ENCODE measurements at regions not wholly inside any gene's neighbourhood (a gene's known extent, or its start where the extent isn't known, plus 50 kb on each side); places are given as distances from the start of the nearest gene placed in this dataset.

DNA sequence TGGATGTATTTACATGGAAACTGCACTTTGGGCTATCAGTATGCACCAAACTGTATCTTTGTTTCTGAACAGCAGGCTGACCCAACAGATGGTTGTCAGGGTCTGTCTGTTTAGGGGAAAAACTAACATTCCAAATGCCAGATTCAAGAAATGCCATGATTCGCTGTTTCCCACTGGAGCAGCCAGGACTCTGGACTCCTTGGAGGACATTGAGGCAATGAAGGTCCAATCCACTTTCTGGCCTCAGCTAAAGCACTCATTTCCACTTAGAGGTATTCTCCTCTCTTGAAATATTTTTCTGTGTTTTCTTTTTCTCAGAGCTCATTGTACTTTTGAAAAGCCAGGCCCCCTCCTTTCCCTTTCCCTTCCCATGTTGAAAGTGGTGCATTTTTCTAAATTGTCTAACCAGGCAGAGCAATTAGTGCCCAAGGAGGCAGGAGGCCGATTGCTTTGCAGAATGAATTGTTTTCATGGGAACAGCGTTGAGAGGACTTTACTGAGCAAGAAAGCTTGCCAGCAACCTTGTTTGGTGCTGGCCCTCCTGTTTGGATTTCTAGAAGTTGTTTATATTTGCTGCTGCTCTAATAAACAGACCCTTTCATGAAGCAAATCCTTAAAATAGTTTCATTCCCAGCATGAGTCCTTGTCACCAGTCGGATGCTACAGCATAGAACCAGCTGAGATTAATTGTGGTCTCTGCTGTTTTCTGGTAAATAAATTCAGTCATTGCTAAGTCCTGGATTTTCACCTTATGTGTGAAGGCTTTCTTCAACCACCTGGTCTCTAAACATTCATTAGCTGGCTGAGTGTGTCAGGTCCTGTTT is 132.8 kb upstream of the TAF11L2 start:
- TF ChIP-seq, protein P1, sequence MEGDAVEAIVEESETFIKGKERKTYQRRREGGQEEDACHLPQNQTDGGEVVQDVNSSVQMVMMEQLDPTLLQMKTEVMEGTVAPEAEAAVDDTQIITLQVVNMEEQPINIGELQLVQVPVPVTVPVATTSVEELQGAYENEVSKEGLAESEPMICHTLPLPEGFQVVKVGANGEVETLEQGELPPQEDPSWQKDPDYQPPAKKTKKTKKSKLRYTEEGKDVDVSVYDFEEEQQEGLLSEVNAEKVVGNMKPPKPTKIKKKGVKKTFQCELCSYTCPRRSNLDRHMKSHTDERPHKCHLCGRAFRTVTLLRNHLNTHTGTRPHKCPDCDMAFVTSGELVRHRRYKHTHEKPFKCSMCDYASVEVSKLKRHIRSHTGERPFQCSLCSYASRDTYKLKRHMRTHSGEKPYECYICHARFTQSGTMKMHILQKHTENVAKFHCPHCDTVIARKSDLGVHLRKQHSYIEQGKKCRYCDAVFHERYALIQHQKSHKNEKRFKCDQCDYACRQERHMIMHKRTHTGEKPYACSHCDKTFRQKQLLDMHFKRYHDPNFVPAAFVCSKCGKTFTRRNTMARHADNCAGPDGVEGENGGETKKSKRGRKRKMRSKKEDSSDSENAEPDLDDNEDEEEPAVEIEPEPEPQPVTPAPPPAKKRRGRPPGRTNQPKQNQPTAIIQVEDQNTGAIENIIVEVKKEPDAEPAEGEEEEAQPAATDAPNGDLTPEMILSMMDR (conservative IDR thresholded peaks at IDR 0.05; ENCODE audit: low read depth, low read length) = no peak
- TF ChIP-seq CEBPB (IDR thresholded peaks at IDR 0.05; ENCODE audit: low read depth, low read length) = no peak
- TF ChIP-seq POLR2A (IDR thresholded peaks at IDR 0.05; ENCODE audit: low read depth, low read length) = no peak

All from IMR-90 (cell line).